ENCODE measurements at regions not wholly inside any gene's neighbourhood (a gene's known extent, or its start where the extent isn't known, plus 50 kb on each side); places are given as distances from the start of the nearest gene placed in this dataset.

- ATAC-seq (ENCODE audit: low FRiP score) (no peak), DNase-seq (ENCODE audit: low spot score) (no peak)
- TF ChIP-seq CTCF (IDR thresholded peaks at IDR 0.05): no peak
These were observed 850.5 kb upstream of the POT1 start for GRCh38 chr7:125780153-125780552.

- TF ChIP-seq CTCF (IDR thresholded peaks at IDR 0.05): no peak
- no peak for ATAC-seq (ENCODE audit: low FRiP score)
- no peak for DNase-seq (ENCODE audit: low spot score)
These were observed 845.7 kb upstream of the POT1 start for GRCh38 chr7:125775317-125775716.

GRCh38 chr7:125773113-125773785 lies 843.6 kb upstream of the POT1 start:
- DNase-seq (ENCODE audit: low spot score) (no peak), ATAC-seq (ENCODE audit: low FRiP score) (no peak)
- TF ChIP-seq CTCF (IDR thresholded peaks at IDR 0.05): no peak

GRCh38 chr7:125747966-125748365 lies 818.3 kb upstream of the POT1 start:
- TF ChIP-seq CTCF (IDR thresholded peaks at IDR 0.05): no peak
- ATAC-seq (ENCODE audit: low FRiP score): no peak

GRCh38 chr7:125746510-125746909 lies 816.9 kb upstream of the POT1 start:
- DNase-seq (ENCODE audit: low spot score) (no peak), ATAC-seq (ENCODE audit: low FRiP score) (no peak)
- no peak for TF ChIP-seq CTCF (IDR thresholded peaks at IDR 0.05)

More at GRCh38 chr7:125747966-125748365, 818.3 kb upstream of the POT1 start:
- DNase-seq (ENCODE audit: low spot score): no peak

GRCh38 chr7:125727215-125727614 lies 797.6 kb upstream of the POT1 start:
- DNase-seq (ENCODE audit: low spot score) (no peak), ATAC-seq (ENCODE audit: low FRiP score) (no peak)
- no peak for TF ChIP-seq CTCF (IDR thresholded peaks at IDR 0.05)

GRCh38 chr7:125695626-125696025 lies 766.0 kb upstream of the POT1 start:
- no peak for TF ChIP-seq CTCF (IDR thresholded peaks at IDR 0.05)
- DNase-seq (ENCODE audit: low spot score): no peak
- ATAC-seq (ENCODE audit: low FRiP score): no peak

All from omental fat pad (tissue), 3 donors.